HG03066 (cell line): ENCODE measurements at regions not wholly inside any gene's neighbourhood (a gene's known extent, or its start where the extent isn't known, plus 50 kb on each side); places are given as distances from the start of the nearest gene placed in this dataset.
"Not testable (repeated sequence)": the region's sequence is repeated elsewhere in the genome, so short reads cannot be mapped to it uniquely, and the experiment has no call there.

Experiments
- ATAC-seq: cut with Tn5 transposase; IDR thresholded peaks from one replicate; pipeline ENCODE4 v1.9.1; 2021; ENCODE audit warnings: low read depth; ENCODE audit not compliant: unreplicated experiment

GRCh38 chr2:87629491-87630458 is 118.1 kb upstream of the PLGLB2 start:
- ATAC-seq, result not testable (repeated sequence)

- not testable (repeated sequence) for ATAC-seq
These were observed 117.0 kb upstream of the PLGLB2 start for GRCh38 chr2:87630892-87631291.

- ATAC-seq, result not testable (repeated sequence)
These were observed 116.5 kb upstream of the PLGLB2 start for GRCh38 chr2:87631402-87631801.

- ATAC-seq, result not testable (repeated sequence)
These were observed 114.5 kb upstream of the PLGLB2 start for GRCh38 chr2:87633287-87633963.

- not testable (repeated sequence) for ATAC-seq
These were observed 113.8 kb upstream of the PLGLB2 start for GRCh38 chr2:87634106-87634505.

GRCh38 chr2:87634971-87635650 is 112.8 kb upstream of the PLGLB2 start:
- not testable (repeated sequence) for ATAC-seq

- not testable (repeated sequence) for ATAC-seq
These were observed 111.6 kb upstream of the PLGLB2 start for GRCh38 chr2:87636246-87636645.

GRCh38 chr2:87636735-87637134 is 111.2 kb upstream of the PLGLB2 start:
- ATAC-seq, result not testable (repeated sequence)

- ATAC-seq, result not testable (repeated sequence)
These were observed 110.5 kb upstream of the PLGLB2 start for GRCh38 chr2:87637249-87637990.

GRCh38 chr2:87638114-87638807 is 109.6 kb upstream of the PLGLB2 start:
- ATAC-seq, result not testable (repeated sequence)

GRCh38 chr2:87638872-87639271 is 109.0 kb upstream of the PLGLB2 start:
- ATAC-seq, result not testable (repeated sequence)

GRCh38 chr2:87639801-87640440 is 108.0 kb upstream of the PLGLB2 start:
- not testable (repeated sequence) for ATAC-seq

- not testable (repeated sequence) for ATAC-seq
These were observed 106.8 kb upstream of the PLGLB2 start for GRCh38 chr2:87640961-87641563.

- ATAC-seq, result not testable (repeated sequence)
These were observed 104.7 kb upstream of the PLGLB2 start for GRCh38 chr2:87643165-87643564.

GRCh38 chr2:87647737-87648498 is 100.0 kb upstream of the PLGLB2 start:
- ATAC-seq, result not testable (repeated sequence)

GRCh38 chr2:87648815-87649214 is 99.1 kb upstream of the PLGLB2 start:
- ATAC-seq, result not testable (repeated sequence)

- not testable (repeated sequence) for ATAC-seq
These were observed 98.0 kb upstream of the PLGLB2 start for GRCh38 chr2:87649871-87650270.

GRCh38 chr2:87650837-87651236 is 97.0 kb upstream of the PLGLB2 start:
- ATAC-seq, result not testable (repeated sequence)
